SK-N-SH treated with all-trans-retinoic acid at 6 μM for 48 hours (cell line): ENCODE measurements at regions not wholly inside any gene's neighbourhood (a gene's known extent, or its start where the extent isn't known, plus 50 kb on each side); places are given as distances from the start of the nearest gene placed in this dataset.

ENCODE experiments used
- ATAC-seq: fragments of 200-7000 bp; cut with Tn5 transposase; 3 replicates; pipeline ENCODE4 v1.9.1; 2020; ENCODE audit warnings: mild to moderate bottlenecking, moderate library complexity
- ARNTL ChIP-seq: fragments of 450-650 bp; formaldehyde crosslinking; IDR thresholded peaks from 2 replicates; pipeline ENCODE4 v1.5.0; 2020; ENCODE audit warnings: low read depth, mild to moderate bottlenecking, moderate library complexity, borderline replicate concordance
- BACH2 ChIP-seq: fragments of 250-450 bp; sonication (Bioruptor Pico); IDR thresholded peaks from 2 replicates; pipeline ENCODE4 v1.9.0; 2021; ENCODE audit warnings: mild to moderate bottlenecking, borderline replicate concordance
- CREB5 ChIP-seq: fragments of 250-450 bp; sonication (Bioruptor Pico); IDR thresholded peaks from 2 replicates; pipeline ENCODE4 v1.5.1; 2020; ENCODE audit warnings: low read depth, mild to moderate bottlenecking, moderate library complexity
- CSDC2 ChIP-seq: fragments of 250-450 bp; sonication (Bioruptor Pico); IDR thresholded peaks from 2 replicates; pipeline ENCODE4 v1.5.0; 2020; ENCODE audit warnings: mild to moderate bottlenecking, moderate library complexity
- CSRNP3 ChIP-seq: fragments of 250-450 bp; sonication (Bioruptor Pico); IDR thresholded peaks from 2 replicates; pipeline ENCODE4 v1.5.1; 2021; ENCODE audit warnings: mild to moderate bottlenecking, moderate library complexity
- ESRRG ChIP-seq: fragments of 250-450 bp; sonication (Bioruptor Pico); IDR thresholded peaks from 2 replicates; pipeline ENCODE4 v1.6.1; 2021; ENCODE audit warnings: mild to moderate bottlenecking
- GLIS3 ChIP-seq: fragments of 250-450 bp; sonication (Bioruptor Pico); IDR thresholded peaks from 2 replicates; pipeline ENCODE4 v1.5.0; 2020; ENCODE audit warnings: mild to moderate bottlenecking, moderate library complexity
- ISL1 ChIP-seq: fragments of 250-450 bp; sonication (Bioruptor Pico); IDR thresholded peaks from 2 replicates; pipeline ENCODE4 v2.1.2; 2022; ENCODE audit warnings: mild to moderate bottlenecking, moderate library complexity
- OSR1 ChIP-seq: fragments of 250-450 bp; sonication (Bioruptor Pico); IDR thresholded peaks from 2 replicates; pipeline ENCODE4 v1.8.0; 2022; ENCODE audit warnings: moderate library complexity, mild to moderate bottlenecking, inconsistent platforms
- PATZ1 ChIP-seq: fragments of 250-450 bp; sonication (Bioruptor Pico); IDR thresholded peaks from 2 replicates; pipeline ENCODE4 v1.8.0; 2020; ENCODE audit warnings: mild to moderate bottlenecking, moderate library complexity, borderline replicate concordance
- POU6F1 ChIP-seq: fragments of 250-450 bp; sonication (Bioruptor Pico); IDR thresholded peaks from 2 replicates; pipeline ENCODE4 v1.8.0; 2021; ENCODE audit warnings: low read depth, mild to moderate bottlenecking, moderate library complexity, borderline replicate concordance
- RARB ChIP-seq: fragments of 250-450 bp; sonication (Bioruptor Pico); IDR thresholded peaks from 2 replicates; pipeline ENCODE4 v1.8.0; 2021; ENCODE audit warnings: mild to moderate bottlenecking, moderate library complexity
- SNAI2 ChIP-seq: fragments of 250-450 bp; sonication (Bioruptor Pico); IDR thresholded peaks from 2 replicates; pipeline ENCODE4 v1.5.0; 2020; ENCODE audit warnings: mild to moderate bottlenecking, moderate library complexity
- TCF4 ChIP-seq: fragments of 250-450 bp; sonication (Bioruptor Pico); IDR thresholded peaks from 2 replicates; pipeline ENCODE4 v1.8.0; 2021; ENCODE audit warnings: mild to moderate bottlenecking, moderate library complexity, borderline replicate concordance
- TOX ChIP-seq: fragments of 250-450 bp; sonication (Bioruptor Pico); IDR thresholded peaks from 2 replicates; pipeline ENCODE4 v1.8.0; 2021; ENCODE audit warnings: mild to moderate bottlenecking, moderate library complexity, borderline replicate concordance
- TSHZ2 ChIP-seq: fragments of 250-450 bp; sonication (Bioruptor Pico); IDR thresholded peaks from 2 replicates; pipeline ENCODE4 v1.5.0; 2020; ENCODE audit warnings: mild to moderate bottlenecking, moderate library complexity
- ZC3H10 ChIP-seq: fragments of 250-450 bp; sonication (Bioruptor Pico); IDR thresholded peaks from 2 replicates; pipeline ENCODE4 v1.5.1; 2021; ENCODE audit warnings: mild to moderate bottlenecking, moderate library complexity
- ZFP3 ChIP-seq: fragments of 250-450 bp; sonication (Bioruptor Pico); IDR thresholded peaks from 2 replicates; pipeline ENCODE4 v1.5.0; 2020; ENCODE audit warnings: mild to moderate bottlenecking, moderate library complexity
- ZFP30 ChIP-seq: fragments of 450-650 bp; formaldehyde crosslinking; IDR thresholded peaks from 2 replicates; pipeline ENCODE4 v1.5.0; 2022; ENCODE audit warnings: mild to moderate bottlenecking, moderate library complexity
- ZNF565 ChIP-seq: fragments of 450-650 bp; formaldehyde crosslinking; conservative IDR thresholded peaks from 2 replicates; pipeline ENCODE4 v1.5.0; 2020; ENCODE audit warnings: low read depth, mild to moderate bottlenecking, moderate library complexity
- ZNF70 ChIP-seq: fragments of 450-650 bp; formaldehyde crosslinking; IDR thresholded peaks from 2 replicates; pipeline ENCODE4 v1.5.0; 2020; ENCODE audit warnings: mild to moderate bottlenecking, moderate library complexity
- ZNF8 ChIP-seq: fragments of 450-650 bp; formaldehyde crosslinking; IDR thresholded peaks from 2 replicates; pipeline ENCODE4 v1.5.0; 2020; ENCODE audit warnings: mild to moderate bottlenecking, moderate library complexity

GRCh38 chr6:109239160-109239559 is 143.1 kb downstream of the CD164 start:
- TF ChIP-seq PATZ1 = no peak
- no peak for TF ChIP-seq ZNF70
- no peak for TF ChIP-seq CREB5 (CRISPR knock-in tag)
- TF ChIP-seq ESRRG (CRISPR knock-in tag) = no peak
- TF ChIP-seq TOX = no peak
- no peak for TF ChIP-seq SNAI2 (CRISPR knock-in tag)
- no peak for TF ChIP-seq CSRNP3 (CRISPR knock-in tag)
- TF ChIP-seq ZFP3 = no peak
- TF ChIP-seq POU6F1 (CRISPR knock-in tag) = no peak
- no peak for TF ChIP-seq GLIS3
- TF ChIP-seq TCF4 (CRISPR knock-in tag) = no peak
- TF ChIP-seq TSHZ2 (CRISPR knock-in tag) = no peak
- no peak for TF ChIP-seq ZFP30
- no peak for TF ChIP-seq ZNF565 (CRISPR knock-in tag)
- TF ChIP-seq CSDC2 = no peak
- no peak for TF ChIP-seq OSR1 (CRISPR knock-in tag)
- no peak for TF ChIP-seq ARNTL (CRISPR knock-in tag)
- TF ChIP-seq ISL1 = no peak
- TF ChIP-seq ZC3H10 (CRISPR knock-in tag) = no peak
- no peak for ATAC-seq

- TF ChIP-seq TSHZ2 (CRISPR knock-in tag) (no peak), ARNTL (CRISPR knock-in tag) (no peak), ZNF8 (CRISPR knock-in tag) (no peak), RARB (no peak), ISL1 (no peak), CREB5 (CRISPR knock-in tag) (no peak), ESRRG (CRISPR knock-in tag) (no peak), CSDC2 (no peak), TOX (no peak), TCF4 (CRISPR knock-in tag) (no peak), ZC3H10 (CRISPR knock-in tag) (no peak), ZNF70 (no peak), ZFP30 (no peak), BACH2 (CRISPR knock-in tag) (no peak), PATZ1 (no peak)
- TF ChIP-seq, all 23 proteins: peak for 0
- no peak for ATAC-seq
Observed at GRCh38 chr6:109238396-109238795, 143.1 kb downstream of the CEP57L1 start.
